Lower leg skin (tissue), 4 donors: ENCODE measurements at regions not wholly inside any gene's neighbourhood (a gene's known extent, or its start where the extent isn't known, plus 50 kb on each side); places are given as distances from the start of the nearest gene placed in this dataset.

Experiments used
- DNase-seq, 2 donors: peaks; one replicate each; pipeline ENCODE4 v3.0.0-alpha.2; 2019; ENCODE audit warnings: low spot score in 2 of 2
- H3K4me3 ChIP-seq: fragments of 200-600 bp; sonication (generic); 2 replicates; pipeline ENCODE4 v1.5.1; 2017; ENCODE audit warnings: mild to moderate bottlenecking, low read depth; ENCODE audit not compliant: poor library complexity, severe bottlenecking
- POLR2A ChIP-seq, 2 donors: fragments of 450-650 bp; IDR thresholded peaks; one replicate each; pipeline ENCODE4 v1.6.1; 2016 to 2017; ENCODE audit warnings: antibody characterized with exemption in 2 of 2, mild to moderate bottlenecking in 1 of 2, moderate library complexity in 1 of 2
- WGBS, 2 donors: methylation state at CpG; one replicate each; pipeline ENCODE4 v1.1.5; 2018; 5-methylcytosine and 5-hydroxymethylcytosine counted together
- intact Hi-C: fragments of 100-400 bp; cut with DNase I; formaldehyde crosslinking; loops from one replicate; pipeline ENCODE4 v1.15.0; 2023; ENCODE audit warnings: low total_unique reads
- TF ChIP-seq, protein P1 (sequence below), 3 donors: fragments of 450-650 bp; IDR thresholded peaks; one replicate each; pipeline ENCODE4 v1.5.1; 2016; ENCODE audit warnings: antibody characterized with exemption in 3 of 3, mild to moderate bottlenecking in 3 of 3, moderate library complexity in 2 of 3

DNA sequence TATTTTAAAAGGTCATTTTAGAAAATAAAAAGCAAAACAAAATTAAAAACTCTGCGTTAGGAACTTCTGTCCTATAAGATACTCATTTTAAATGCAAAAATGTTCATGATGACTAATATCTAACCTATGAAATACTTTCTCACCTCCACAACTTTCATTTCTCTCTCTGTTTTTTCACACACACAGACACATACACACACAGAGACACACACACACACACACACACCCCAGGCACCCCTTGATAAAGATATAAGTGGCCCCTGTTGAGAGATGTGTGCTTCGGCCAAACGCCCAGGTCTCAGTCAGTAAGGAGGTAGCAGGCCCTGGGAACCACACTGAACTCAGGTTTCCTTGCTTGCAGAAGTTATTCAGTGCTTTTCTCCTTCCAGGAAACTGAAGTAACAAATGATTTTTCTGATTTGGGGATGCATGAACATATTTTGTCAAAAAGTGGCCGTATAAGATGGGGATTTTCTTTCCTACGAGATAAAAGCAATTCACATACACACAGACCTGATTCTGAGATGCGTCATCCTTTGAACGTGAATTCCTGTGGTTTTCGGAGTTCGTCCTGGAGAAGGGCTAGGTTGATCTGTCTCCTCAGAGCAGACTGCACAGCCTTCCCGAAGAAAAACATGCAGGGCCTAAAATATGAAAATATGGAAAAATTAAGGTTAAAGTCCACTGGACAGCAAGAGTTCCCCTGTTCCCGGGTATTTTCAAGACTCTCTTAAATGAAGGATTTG lies 306.8 kb upstream of the FOXQ1 start:
- DNase-seq, result no peak
- no peak for TF ChIP-seq POLR2A (IDR thresholded peaks at IDR 0.05)
- TF ChIP-seq, protein P1, sequence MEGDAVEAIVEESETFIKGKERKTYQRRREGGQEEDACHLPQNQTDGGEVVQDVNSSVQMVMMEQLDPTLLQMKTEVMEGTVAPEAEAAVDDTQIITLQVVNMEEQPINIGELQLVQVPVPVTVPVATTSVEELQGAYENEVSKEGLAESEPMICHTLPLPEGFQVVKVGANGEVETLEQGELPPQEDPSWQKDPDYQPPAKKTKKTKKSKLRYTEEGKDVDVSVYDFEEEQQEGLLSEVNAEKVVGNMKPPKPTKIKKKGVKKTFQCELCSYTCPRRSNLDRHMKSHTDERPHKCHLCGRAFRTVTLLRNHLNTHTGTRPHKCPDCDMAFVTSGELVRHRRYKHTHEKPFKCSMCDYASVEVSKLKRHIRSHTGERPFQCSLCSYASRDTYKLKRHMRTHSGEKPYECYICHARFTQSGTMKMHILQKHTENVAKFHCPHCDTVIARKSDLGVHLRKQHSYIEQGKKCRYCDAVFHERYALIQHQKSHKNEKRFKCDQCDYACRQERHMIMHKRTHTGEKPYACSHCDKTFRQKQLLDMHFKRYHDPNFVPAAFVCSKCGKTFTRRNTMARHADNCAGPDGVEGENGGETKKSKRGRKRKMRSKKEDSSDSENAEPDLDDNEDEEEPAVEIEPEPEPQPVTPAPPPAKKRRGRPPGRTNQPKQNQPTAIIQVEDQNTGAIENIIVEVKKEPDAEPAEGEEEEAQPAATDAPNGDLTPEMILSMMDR (IDR thresholded peaks at IDR 0.05), result no peak
- intact Hi-C loops, result no loop called here
- no peak overlapping the region for H3K4me3 ChIP-seq
- WGBS, 2 donors, result 84 to 92% methylated on average over 11 of the region's 11 CpGs

DNA sequence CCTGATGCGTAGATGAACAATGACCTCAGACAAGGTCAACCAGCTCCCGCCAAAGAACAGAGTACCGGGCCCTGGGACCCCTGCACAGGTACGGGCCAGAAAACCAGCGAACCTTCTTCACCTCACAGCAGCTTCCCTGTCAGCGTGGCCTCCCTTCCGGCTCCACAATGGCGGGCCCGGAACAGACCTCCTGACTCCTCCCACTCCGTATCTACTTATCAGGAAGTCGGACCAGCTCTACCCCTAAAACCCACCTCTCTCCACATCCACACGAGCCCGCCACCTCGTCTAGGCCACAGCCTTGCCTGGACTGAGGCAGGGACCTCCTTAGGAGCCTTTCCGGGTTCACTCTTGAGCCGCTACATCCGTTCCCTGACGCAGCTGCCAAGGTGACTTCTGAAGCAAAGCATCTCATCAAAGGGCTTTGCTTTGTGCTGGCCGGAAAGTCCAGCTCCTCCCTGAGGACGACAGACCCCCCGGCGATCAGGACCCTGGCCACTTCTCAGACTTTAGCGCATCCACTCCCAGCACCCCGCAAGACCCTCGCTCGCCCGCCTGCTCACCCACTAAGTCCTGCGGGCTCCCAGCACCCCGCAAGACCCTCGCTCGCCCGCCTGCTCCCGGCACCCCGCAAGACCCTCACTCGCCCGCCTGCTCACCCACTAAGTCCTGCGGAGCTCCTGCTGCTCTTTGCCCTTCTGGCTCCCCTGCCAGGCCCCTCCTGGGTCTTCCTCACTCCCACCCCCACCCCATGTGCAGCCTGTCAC lies 308.3 kb upstream of the FOXQ1 start:
- H3K4me3 ChIP-seq, result no peak overlapping the region
- DNase-seq, result no peak
- no peak for TF ChIP-seq POLR2A (IDR thresholded peaks at IDR 0.05)
- TF ChIP-seq, protein P1 (IDR thresholded peaks at IDR 0.05), result no peak
- intact Hi-C loops, result no loop called here
- 96 to 97% methylated on average over 37 of the region's 37 CpGs for WGBS, 2 donors

DNA sequence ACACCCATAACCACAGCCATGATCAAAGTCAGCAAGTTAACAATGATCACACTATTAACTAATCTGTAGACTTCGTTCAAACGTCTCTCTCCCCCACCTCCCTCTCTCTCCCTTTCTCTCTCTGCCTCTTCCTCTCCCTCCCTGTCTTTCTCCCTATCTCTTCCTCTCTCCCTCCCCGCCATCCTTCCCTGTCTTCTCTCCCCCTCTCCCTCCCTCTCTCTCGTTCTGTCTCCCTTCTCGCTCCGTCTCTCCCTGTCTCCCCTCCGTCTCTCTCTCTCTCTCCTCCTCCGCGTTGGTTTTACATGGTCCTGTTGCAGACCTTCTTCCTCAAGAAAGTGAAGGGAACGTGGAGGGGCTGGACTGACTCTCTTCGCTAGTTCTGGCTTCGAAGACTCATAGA lies 308.9 kb upstream of the FOXQ1 start:
- no peak for TF ChIP-seq POLR2A (IDR thresholded peaks at IDR 0.05)
- TF ChIP-seq, protein P1 (IDR thresholded peaks at IDR 0.05), result no peak
- 91 to 92% methylated on average over 12 of the region's 12 CpGs for WGBS, 2 donors
- H3K4me3 ChIP-seq, result no peak overlapping the region
- no peak for DNase-seq
- intact Hi-C loops, result no loop called here

DNA sequence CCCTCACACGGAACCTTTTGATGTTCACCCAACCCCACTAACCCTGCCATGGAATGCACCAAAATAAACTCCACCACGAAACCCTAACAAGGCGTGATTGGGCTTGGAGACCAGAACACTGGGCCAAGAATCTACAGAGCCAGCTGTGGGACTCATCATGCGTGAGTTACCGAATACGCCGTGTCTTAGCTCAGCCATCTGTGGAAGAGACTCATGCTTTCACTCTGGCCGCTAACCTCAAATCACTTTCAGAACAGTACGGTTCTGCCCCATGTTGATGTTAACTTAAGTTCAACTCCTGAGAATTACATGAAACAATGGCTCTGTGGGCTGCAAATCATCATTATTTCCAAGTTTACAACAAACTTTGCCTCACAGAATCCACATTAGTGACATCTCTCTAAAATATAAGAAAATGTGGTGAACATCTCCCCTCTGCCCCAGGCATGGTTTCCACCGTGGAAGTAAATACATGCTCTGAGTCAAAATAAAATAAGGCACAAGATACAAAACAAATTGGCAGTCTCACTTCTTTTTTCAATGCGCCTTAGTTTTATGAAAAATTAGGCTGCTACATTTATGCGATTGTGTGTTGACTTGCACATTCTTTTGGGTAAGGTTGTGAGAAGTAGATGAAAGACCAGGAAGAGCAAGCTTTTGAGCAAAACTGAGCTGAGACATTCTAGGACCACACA lies 308.9 kb upstream of the EXOC2 start:
- TF ChIP-seq, protein P1 (IDR thresholded peaks at IDR 0.05), result no peak
- no peak for TF ChIP-seq POLR2A (IDR thresholded peaks at IDR 0.05)

DNA sequence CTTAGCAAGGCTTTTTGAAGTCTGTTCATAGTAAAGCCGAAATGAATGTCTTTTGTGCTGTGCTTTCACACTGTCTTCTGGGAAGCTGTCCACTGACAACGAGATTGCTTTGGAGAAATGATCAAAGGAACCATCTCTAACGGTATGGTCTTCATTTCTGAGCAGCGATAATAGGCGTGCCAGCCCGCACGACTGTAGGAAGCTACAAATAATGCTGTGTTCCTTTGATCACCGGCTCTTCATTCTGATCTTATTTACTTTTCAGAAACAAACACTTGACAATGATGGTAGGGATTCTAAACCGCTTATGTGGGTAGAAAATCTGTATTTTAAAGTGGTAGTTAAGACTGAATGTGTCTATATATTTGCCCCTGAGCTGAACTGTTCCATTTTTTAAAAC lies 306.6 kb upstream of the EXOC2 start:
- DNase-seq, result no peak
- no peak overlapping the region for H3K4me3 ChIP-seq
- 79 to 81% methylated on average over 9 of the region's 9 CpGs for WGBS, 2 donors
- intact Hi-C loops, result no loop called here
- TF ChIP-seq POLR2A (IDR thresholded peaks at IDR 0.05), result no peak
- TF ChIP-seq, protein P1 (IDR thresholded peaks at IDR 0.05), result no peak

More for the DNA sequence above, 308.9 kb upstream of the EXOC2 start:
- 42 to 73% methylated on average over 12 of the region's 12 CpGs for WGBS, 2 donors
- H3K4me3 ChIP-seq, result no peak overlapping the region
- no peak for DNase-seq
- intact Hi-C loops, result no loop called here
